ENCODE measurements at regions not wholly inside any gene's neighbourhood (a gene's known extent, or its start where the extent isn't known, plus 50 kb on each side); places are given as distances from the start of the nearest gene placed in this dataset.
"Not testable (repeated sequence)": the region's sequence is repeated elsewhere in the genome, so short reads cannot be mapped to it uniquely, and the experiment has no call there.

- no peak for DNase-seq (ENCODE audit: low read depth)
- TF ChIP-seq CTCF (conservative IDR thresholded peaks at IDR 0.05; ENCODE audit: low read depth, low read length), result no peak
- H3K4me3 ChIP-seq (ENCODE audit: low read depth, low read length), result no peak overlapping the region
Observed at GRCh38 chr2:77578354-77578753, 56.2 kb upstream of the LRRTM4 start.

- TF ChIP-seq CTCF (conservative IDR thresholded peaks at IDR 0.05; ENCODE audit: low read depth, low read length), result no peak
- no peak for DNase-seq (ENCODE audit: low read depth)
- no peak overlapping the region for H3K4me3 ChIP-seq (ENCODE audit: low read depth, low read length)
Observed at GRCh38 chr2:77579076-77579769, 57.0 kb upstream of the LRRTM4 start.

- no peak for DNase-seq (ENCODE audit: low read depth)
- H3K4me3 ChIP-seq (ENCODE audit: low read depth, low read length), result no peak overlapping the region
- no peak for TF ChIP-seq CTCF (conservative IDR thresholded peaks at IDR 0.05; ENCODE audit: low read depth, low read length)
Observed at GRCh38 chr2:77588438-77588837, 66.3 kb upstream of the LRRTM4 start.

GRCh38 chr2:77590298-77590917 is 68.2 kb upstream of the LRRTM4 start:
- no peak for TF ChIP-seq CTCF (conservative IDR thresholded peaks at IDR 0.05; ENCODE audit: low read depth, low read length)
- no peak for DNase-seq (ENCODE audit: low read depth)
- H3K4me3 ChIP-seq (ENCODE audit: low read depth, low read length), result no peak overlapping the region

- H3K4me3 ChIP-seq (ENCODE audit: low read depth, low read length); DNase-seq (ENCODE audit: low read depth): not testable (repeated sequence)
Observed at GRCh38 chr2:77592955-77593354, 70.8 kb upstream of the LRRTM4 start.

- no peak overlapping the region for H3K4me3 ChIP-seq (ENCODE audit: low read depth, low read length)
- TF ChIP-seq CTCF (conservative IDR thresholded peaks at IDR 0.05; ENCODE audit: low read depth, low read length), result no peak
- DNase-seq (ENCODE audit: low read depth), result no peak
Observed at GRCh38 chr2:77602771-77603170, 80.6 kb upstream of the LRRTM4 start.

- no peak for TF ChIP-seq CTCF (conservative IDR thresholded peaks at IDR 0.05; ENCODE audit: low read depth, low read length)
- no peak for DNase-seq (ENCODE audit: low read depth)
- no peak overlapping the region for H3K4me3 ChIP-seq (ENCODE audit: low read depth, low read length)
Observed at GRCh38 chr2:77604953-77605929, 83.1 kb upstream of the LRRTM4 start.
